Aorta (tissue), 5 donors: ENCODE measurements at regions not wholly inside any gene's neighbourhood (a gene's known extent, or its start where the extent isn't known, plus 50 kb on each side); places are given as distances from the start of the nearest gene placed in this dataset.
"Not testable (repeated sequence)": the region's sequence is repeated elsewhere in the genome, so short reads cannot be mapped to it uniquely, and the experiment has no call there.

ENCODE experiments used
- ATAC-seq: fragments of 200-7000 bp; cut with Tn5 transposase; one replicate; pipeline ENCODE4 v1.9.1; 2022; ENCODE audit warnings: moderate library complexity; ENCODE audit not compliant: low FRiP score
- DNase-seq, 2 donors: peaks; one replicate each; pipeline ENCODE4 v3.0.0-alpha.2; 2020
- H3K27ac ChIP-seq, 2 donors: one replicate each; pipeline ENCODE4 v1.5.1; 2013; ENCODE audit warnings: low read length in 2 of 2, mild to moderate bottlenecking in 2 of 2, moderate library complexity in 2 of 2, control low read depth in 1 of 2, inconsistent platforms in 1 of 2, low read depth in 1 of 2
- H3K27me3 ChIP-seq, 2 donors: one replicate each; pipeline ENCODE4 v1.6.1; 2013; ENCODE audit warnings: control low read depth in 1 of 2, low read length in 1 of 2, mild to moderate bottlenecking in 1 of 2, moderate library complexity in 1 of 2; ENCODE audit not compliant: insufficient read depth in 2 of 2, control insufficient read depth in 1 of 2
- H3K36me3 ChIP-seq, 2 donors: one replicate each; pipeline ENCODE4 v1.6.1; 2013; ENCODE audit warnings: control low read depth in 1 of 2, low read length in 1 of 2, mild to moderate bottlenecking in 1 of 2; ENCODE audit not compliant: insufficient read depth in 2 of 2, control insufficient read depth in 1 of 2
- H3K4me1 ChIP-seq, 2 donors: one replicate each; pipeline ENCODE4 v1.6.1; 2013; ENCODE audit warnings: low read length in 2 of 2, control low read depth in 1 of 2, mild to moderate bottlenecking in 1 of 2, moderate library complexity in 1 of 2; ENCODE audit not compliant: insufficient read depth in 2 of 2, control insufficient read depth in 1 of 2
- H3K4me3 ChIP-seq, 2 donors: one replicate each; pipeline ENCODE4 v1.5.1; 2013; ENCODE audit warnings: low read length in 2 of 2, control low read depth in 1 of 2, mild to moderate bottlenecking in 1 of 2
- H3K9me3 ChIP-seq: one replicate; pipeline ENCODE4 v1.6.1; 2013; ENCODE audit warnings: mild to moderate bottlenecking, low read length; ENCODE audit not compliant: control insufficient read depth
- WGBS, 2 donors: extraction: QIAGEN DNeasy Blood & Tissue Kit; methylation state at CpG; one replicate each; pipeline ENCODE4 v1.1.7; 2013; 5-methylcytosine and 5-hydroxymethylcytosine counted together
- intact Hi-C, 2 donors: fragments of 100-400 bp; cut with DNase I; formaldehyde crosslinking; loops; one replicate each; pipeline versions ENCODE4 v1.14.2 to v1.15.0; 2022
- donor health status: healthy with polysubstance abuse.
- donor health status: Bipolar disorder and iron deficiency.
- donor health status: DM: no; HTN: no; CAD: no.
- donor health status: DM: no; HTN: no; CAD: no.
- donor health status: DM: yes; HTN: yes; CAD: no.

- no peaks in the 10 kb centered on the region for H3K27me3 ChIP-seq
- DNase-seq (no peak), ATAC-seq (no peak)
- 40 to 43% methylated on average over 3 of the region's 3 CpGs for WGBS, 2 donors
- no peaks in the 10 kb centered on the region for H3K4me1 ChIP-seq
- H3K9me3 ChIP-seq: no peaks in the 10 kb centered on the region
- no peaks in the 10 kb centered on the region for H3K36me3 ChIP-seq
- intact Hi-C loops: no loop called here
- no peak overlapping the region for H3K4me3 ChIP-seq
- no peak overlapping the region for H3K27ac ChIP-seq
Measured at GRCh38 chr6:90368001-90368400, 71.4 kb upstream of the BACH2 start.

GRCh38 chr6:90365565-90366219, 69.0 kb upstream of the BACH2 start:
- Histone ChIP-seq H3K4me3 (no peak overlapping the region), H3K27ac (no peak overlapping the region), H3K9me3 (no peaks in the 10 kb centered on the region), H3K27me3 (no peaks in the 10 kb centered on the region), H3K36me3 (no peaks in the 10 kb centered on the region), H3K4me1 (no peaks in the 10 kb centered on the region)
- WGBS, 2 donors: 94 to 95% methylated on average over 7 of the region's 7 CpGs
- intact Hi-C loops: no loop called here
- ATAC-seq (no peak), DNase-seq (no peak)

- no peak for ATAC-seq
- WGBS, 2 donors: 87 to 90% methylated on average over 5 of the region's 5 CpGs
- no peak overlapping the region for H3K27ac ChIP-seq
- H3K4me3 ChIP-seq: no peak overlapping the region
- H3K9me3 ChIP-seq: no peaks in the 10 kb centered on the region
- intact Hi-C loops: no loop called here
- no peaks in the 10 kb centered on the region for H3K36me3 ChIP-seq
- DNase-seq: no peak
- H3K27me3 ChIP-seq: no peaks in the 10 kb centered on the region
- no peaks in the 10 kb centered on the region for H3K4me1 ChIP-seq
Measured at GRCh38 chr6:90365002-90365401, 68.4 kb upstream of the BACH2 start.

GRCh38 chr6:90364286-90364685, 67.6 kb upstream of the BACH2 start:
- Histone ChIP-seq H3K27ac (no peak overlapping the region), H3K4me3 (no peak overlapping the region), H3K4me1 (no peaks in the 10 kb centered on the region), H3K27me3 (no peaks in the 10 kb centered on the region), H3K36me3 (no peaks in the 10 kb centered on the region), H3K9me3 (no peaks in the 10 kb centered on the region)
- no peak for DNase-seq
- intact Hi-C loops: no loop called here
- no peak for ATAC-seq
- 82 to 85% methylated on average over 5 of the region's 5 CpGs for WGBS, 2 donors

- DNase-seq: no peak
- intact Hi-C loops: no loop called here
Measured at GRCh38 chr6:90362318-90362717, 65.7 kb upstream of the BACH2 start.

GRCh38 chr6:90361174-90361573, 64.5 kb upstream of the BACH2 start:
- Histone ChIP-seq H3K4me3 (no peak overlapping the region), H3K36me3 (no peaks in the 10 kb centered on the region), H3K9me3 (no peaks in the 10 kb centered on the region), H3K27me3 (no peaks in the 10 kb centered on the region), H3K4me1 (no peaks in the 10 kb centered on the region), H3K27ac (no peak overlapping the region)
- intact Hi-C loops: no loop called here
- 89 to 94% methylated on average over 4 of the region's 4 CpGs for WGBS, 2 donors
- DNase-seq (no peak), ATAC-seq (no peak)

More at GRCh38 chr6:90362318-90362717, 65.7 kb upstream of the BACH2 start:
- H3K27me3 ChIP-seq: no peaks in the 10 kb centered on the region
- H3K36me3 ChIP-seq: no peaks in the 10 kb centered on the region
- WGBS, 2 donors: 0 to 4% methylated on average over 3 of the region's 3 CpGs
- no peaks in the 10 kb centered on the region for H3K4me1 ChIP-seq
- no peaks in the 10 kb centered on the region for H3K9me3 ChIP-seq
- no peak overlapping the region for H3K27ac ChIP-seq
- ATAC-seq: no peak
- H3K4me3 ChIP-seq: no peak overlapping the region

- H3K4me1 ChIP-seq, H3K9me3 ChIP-seq, H3K27ac ChIP-seq, H3K4me3 ChIP-seq, DNase-seq, H3K27me3 ChIP-seq, H3K36me3 ChIP-seq, intact Hi-C loops, ATAC-seq: not testable (repeated sequence)
- 84 to 85% methylated on average over 11 of the region's 11 CpGs for WGBS, 2 donors
Measured at GRCh38 chr6:90358036-90358770, 61.6 kb upstream of the BACH2 start.

- H3K27ac ChIP-seq: no peak overlapping the region
- H3K27me3 ChIP-seq: no peaks in the 10 kb centered on the region
- no peaks in the 10 kb centered on the region for H3K4me1 ChIP-seq
- no peak overlapping the region for H3K4me3 ChIP-seq
- H3K9me3 ChIP-seq: no peaks in the 10 kb centered on the region
- ATAC-seq: no peak
- H3K36me3 ChIP-seq: no peaks in the 10 kb centered on the region
- DNase-seq: no peak
- WGBS, 2 donors: 76 to 79% methylated on average over 12 of the region's 12 CpGs
- intact Hi-C loops: no loop called here
Measured at GRCh38 chr6:90356012-90356421, 59.4 kb upstream of the BACH2 start.

- H3K4me3 ChIP-seq: no peak overlapping the region
- ATAC-seq (no peak), DNase-seq (no peak)
- intact Hi-C loops: no loop called here
- no peak overlapping the region for H3K27ac ChIP-seq
- no peaks in the 10 kb centered on the region for H3K9me3 ChIP-seq
- no peaks in the 10 kb centered on the region for H3K27me3 ChIP-seq
- H3K36me3 ChIP-seq: no peaks in the 10 kb centered on the region
- H3K4me1 ChIP-seq: no peaks in the 10 kb centered on the region
Measured at GRCh38 chr6:90354961-90355360, 58.3 kb upstream of the BACH2 start.
